GM19468 (cell line): ENCODE measurements at regions not wholly inside any gene's neighbourhood (a gene's known extent, or its start where the extent isn't known, plus 50 kb on each side); places are given as distances from the start of the nearest gene placed in this dataset.

Experiments used
- ATAC-seq: cut with Tn5 transposase; IDR thresholded peaks from one replicate; pipeline ENCODE4 v1.9.1; 2021; ENCODE audit warnings: mild to moderate bottlenecking, moderate library complexity, moderate number of reproducible peaks; ENCODE audit not compliant: unreplicated experiment; ENCODE audit errors: extremely low read depth

DNA sequence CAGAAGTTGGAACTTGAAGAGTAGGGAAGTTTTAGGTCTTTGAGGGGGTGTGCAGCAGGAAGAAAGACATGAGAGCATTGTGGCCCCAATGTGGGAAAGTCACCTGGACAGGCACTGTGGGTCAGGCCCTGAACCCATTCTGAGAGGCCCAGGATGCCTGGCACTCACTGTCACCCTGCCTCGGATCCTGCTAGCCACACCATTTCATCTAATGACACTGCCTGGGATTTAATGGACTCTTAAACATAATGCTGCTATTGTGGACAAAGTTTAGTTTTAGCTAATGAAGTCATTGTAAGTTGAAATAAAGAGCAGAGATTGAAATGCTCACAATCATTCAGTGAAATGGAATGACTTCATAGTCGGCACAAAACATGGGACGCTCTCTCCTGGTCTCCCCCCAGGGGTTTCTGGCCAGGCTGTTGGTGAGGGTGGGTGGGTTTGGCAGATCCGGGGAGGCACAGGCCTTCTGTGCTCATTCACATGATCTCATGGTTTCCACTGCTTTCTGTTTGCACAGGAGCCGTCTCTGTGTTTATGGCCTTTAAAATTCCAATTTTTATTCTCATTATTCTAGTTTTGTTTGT is 141.8 kb upstream of the KLHL29 start:
- ATAC-seq, result no peak

DNA sequence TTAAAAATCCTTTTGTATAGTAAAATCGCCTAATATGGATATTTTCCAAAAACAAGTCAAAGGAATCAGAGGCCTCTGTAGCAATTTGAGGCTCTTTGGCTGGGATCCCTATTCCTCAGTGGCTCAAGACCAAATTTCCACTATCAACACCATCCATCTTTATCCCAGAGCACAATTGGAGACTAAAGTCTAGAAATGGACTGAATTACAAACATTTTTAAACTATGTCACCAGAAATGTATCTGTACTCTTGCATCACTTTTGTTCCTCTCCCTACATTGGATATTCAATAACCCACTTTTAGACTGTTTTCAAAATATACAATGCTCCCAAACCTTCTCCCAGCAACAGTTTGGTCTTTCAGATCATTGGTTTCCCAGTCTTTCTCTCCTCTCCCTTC is 140.4 kb upstream of the KLHL29 start:
- no peak for ATAC-seq

DNA sequence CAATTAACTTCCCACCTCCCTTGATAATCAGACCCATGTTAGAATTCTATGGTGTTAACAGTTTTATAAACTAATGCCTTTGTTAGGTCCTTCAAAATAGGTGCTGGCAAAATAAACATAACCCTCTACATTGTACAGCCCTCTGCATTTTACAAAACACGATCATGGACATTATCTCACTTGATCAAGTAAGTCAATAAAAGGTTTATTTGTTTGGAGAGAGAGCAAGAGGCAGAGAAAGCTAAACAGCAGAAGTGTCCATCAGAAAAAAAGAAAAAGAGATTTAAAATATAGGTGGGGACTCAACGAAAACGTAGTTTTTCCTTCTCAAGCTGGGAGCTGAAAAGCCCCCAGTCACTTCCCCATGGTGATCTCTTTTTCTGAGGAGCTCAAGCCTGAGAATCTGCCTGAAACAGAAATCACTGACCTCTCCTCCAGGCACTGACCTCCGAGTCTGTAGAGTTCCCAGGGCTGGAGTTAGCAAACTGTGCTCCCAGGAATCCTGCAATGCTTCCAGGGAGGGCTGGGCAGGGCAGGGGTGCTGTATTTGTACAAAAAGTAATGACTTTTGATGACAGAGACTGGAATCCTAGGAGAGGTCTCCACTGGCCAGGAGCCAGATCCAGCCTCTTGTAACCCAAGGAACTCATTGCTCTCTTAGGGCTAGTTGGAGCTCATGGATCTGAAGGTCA is 137.8 kb upstream of the KLHL29 start:
- ATAC-seq, result no peak

DNA sequence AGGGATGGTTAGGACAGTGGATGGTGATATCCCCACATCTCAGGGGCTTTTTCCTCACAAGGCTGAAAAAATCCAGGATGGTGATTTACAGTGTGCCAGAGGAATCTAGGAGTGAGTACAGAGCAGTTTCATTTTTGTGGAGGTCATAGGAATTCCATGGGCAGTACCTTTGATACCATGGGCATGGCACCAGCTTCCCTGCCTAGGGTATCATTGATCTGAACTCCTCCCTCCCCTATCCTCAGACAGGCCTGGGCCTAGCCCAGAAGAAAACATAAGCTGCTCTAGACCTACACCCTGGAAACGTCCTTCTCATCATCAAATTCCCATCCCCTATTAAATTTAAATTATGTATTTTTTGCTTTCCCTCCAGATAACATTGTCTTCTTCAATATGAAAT is 136.3 kb upstream of the KLHL29 start:
- no peak for ATAC-seq

DNA sequence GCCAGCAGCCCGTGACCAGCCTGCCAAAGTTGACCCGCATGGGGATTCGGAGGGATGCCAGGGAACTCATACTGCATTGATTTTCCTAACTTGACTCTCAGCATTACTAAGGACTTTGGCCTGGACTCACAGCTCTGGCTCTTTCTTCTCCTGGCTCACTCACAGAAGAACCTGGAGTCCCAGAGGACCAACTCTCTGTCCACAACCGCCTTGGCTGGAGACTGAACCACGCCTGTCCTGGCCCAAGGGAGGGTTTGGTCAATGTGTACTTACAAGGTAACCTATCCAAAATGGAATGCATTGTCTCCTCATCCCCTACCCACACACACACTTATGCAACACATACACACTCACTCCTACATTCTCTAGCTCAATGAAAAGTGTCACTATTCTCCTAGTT is 135.6 kb upstream of the KLHL29 start:
- no peak for ATAC-seq

DNA sequence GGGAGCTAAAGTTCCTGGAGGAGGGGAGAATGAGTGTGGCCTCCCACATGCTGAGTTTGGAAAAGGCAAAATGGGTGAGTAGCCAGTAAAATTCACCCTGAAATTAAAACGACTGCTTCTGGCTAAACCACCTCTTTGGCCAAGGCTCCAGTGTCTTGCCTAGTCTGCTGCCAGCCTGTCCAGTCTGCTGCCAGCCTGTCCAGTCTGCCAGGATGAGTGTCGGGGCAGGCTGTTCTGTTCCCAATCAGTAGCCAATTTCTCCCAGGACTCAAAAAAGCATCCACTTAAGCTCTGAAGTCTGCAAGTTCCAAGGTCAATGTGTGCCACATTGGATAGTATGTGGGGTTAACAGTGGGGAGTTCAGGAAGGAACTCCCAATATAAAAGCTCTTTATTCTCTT is 134.6 kb upstream of the KLHL29 start:
- ATAC-seq, result no peak

DNA sequence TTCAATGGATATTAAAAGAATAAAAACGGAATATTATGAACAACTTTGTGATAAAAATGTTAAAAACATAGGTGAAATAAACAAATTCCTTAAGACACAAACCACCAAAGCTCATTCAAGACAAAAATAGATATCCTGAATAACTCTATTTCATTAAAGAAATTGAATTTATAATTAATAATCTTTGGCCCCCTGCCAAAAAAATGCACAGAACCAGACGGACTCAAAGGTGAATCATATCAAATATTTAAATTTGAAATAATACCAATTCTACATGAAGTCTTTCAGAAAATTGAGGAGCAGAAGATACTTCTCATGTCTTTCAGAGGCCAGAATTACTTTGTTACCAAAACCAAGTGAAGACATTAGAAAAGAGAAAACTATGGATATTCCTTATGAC is 128.3 kb upstream of the KLHL29 start:
- no peak for ATAC-seq

DNA sequence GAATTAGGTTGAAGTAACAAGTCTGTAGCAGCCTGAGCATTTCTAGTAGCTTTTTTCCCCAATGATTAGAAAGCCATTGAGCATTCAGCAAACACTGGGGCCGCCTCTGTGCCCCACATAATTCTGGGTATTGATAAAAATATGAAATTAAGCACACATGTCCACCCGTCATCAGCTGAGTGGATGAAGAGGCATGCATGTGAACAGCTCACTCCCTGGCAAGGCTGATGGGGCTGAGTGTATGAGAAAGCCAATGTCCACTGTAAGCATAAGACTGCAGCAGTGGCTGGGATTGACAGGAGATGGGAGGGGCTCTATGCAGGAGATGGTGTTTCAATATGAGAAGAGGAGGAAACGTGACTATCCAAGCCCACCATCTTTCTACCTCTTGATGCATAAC is 124.4 kb upstream of the KLHL29 start:
- ATAC-seq, result no peak

DNA sequence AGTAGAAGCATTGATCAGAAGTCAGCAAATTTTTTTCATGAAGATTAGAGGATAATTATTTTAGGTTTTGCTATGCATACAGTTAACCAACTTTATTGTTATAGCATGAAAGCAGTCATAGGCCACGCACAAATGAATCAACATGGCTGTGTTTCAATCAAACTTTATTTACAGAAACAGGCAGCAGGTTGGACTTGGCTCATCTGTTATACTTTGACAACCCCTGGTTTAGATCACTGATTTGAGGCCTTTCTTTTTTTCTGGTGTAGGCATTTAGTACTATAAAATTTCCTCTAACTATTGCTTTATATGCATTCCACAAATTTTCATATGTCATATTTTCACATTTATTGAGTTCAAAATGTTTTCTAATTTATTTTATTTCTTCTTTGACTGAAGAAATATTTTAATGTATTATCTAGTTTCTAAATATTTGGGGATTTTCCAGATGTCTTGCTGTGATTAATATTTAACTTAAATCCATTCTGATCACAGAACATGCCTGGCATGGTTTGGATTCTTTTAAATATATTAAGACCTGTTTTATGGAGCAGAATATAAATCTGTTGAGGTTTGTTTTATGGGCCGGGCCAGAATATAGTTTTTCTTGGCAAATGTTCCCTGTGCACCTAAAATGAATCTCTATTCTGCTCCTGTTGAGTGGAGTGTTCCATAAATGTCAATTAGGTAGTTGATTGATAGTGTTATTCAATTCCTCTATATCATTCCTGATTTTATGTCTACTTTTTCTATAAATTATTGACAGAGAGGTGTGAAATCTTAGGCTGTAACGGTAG is 116.3 kb upstream of the KLHL29 start:
- ATAC-seq, result no peak

DNA sequence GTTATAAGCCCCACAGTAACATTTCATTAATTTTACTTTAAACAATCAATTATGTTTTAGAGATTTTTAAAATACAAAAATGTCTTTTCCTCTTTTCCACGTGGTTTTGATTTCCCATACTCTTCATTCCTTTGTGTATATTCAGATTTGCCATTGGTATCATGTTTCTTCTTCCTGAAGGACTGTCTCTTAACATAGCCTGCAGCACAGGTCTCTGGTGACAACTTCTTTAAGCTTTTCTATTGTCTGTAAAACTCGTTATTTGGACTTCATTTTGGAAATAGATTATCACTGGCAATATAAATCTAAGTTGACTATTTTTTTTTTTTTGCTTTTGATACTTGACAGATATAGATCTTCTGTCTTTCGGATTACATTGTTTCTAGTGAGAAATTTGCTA is 115.2 kb upstream of the KLHL29 start:
- ATAC-seq, result no peak

DNA sequence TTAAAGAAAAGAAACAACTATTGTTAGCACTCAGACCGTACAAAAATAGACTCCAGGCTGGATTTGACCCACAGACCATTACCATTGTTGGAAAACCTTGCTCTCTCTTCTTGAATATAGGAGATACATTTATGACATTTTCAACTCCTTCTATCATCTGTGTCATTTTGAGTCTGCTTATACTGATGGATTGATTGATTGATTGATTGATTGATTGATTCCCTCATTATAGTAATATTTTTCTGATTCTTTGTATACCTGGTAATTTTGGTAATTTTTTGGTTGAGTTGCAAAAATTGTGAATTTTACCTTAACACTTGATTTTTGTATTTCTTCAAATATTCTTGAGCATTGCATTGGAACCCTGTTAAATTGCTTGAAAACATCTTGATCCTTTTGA is 114.2 kb upstream of the KLHL29 start:
- ATAC-seq, result no peak

DNA sequence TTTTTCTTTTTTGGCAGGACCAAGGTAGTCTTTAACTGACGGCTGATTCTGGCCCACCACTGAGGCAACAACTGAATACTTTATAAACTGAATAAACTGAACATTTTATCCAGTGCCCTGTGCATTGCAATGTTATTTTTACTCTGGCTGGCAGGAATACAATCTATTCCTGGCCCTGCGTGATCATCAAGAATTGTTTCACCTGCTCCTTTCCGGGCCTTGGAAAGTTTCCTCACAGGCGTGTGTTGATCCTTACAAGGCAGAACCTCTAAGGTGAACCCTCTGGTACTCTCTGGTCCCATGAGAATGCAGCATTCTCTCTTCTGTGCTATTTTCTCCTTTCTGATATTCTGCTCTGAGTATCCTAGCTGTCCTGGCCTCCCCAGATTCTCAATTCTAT is 113.7 kb upstream of the KLHL29 start:
- ATAC-seq, result no peak

DNA sequence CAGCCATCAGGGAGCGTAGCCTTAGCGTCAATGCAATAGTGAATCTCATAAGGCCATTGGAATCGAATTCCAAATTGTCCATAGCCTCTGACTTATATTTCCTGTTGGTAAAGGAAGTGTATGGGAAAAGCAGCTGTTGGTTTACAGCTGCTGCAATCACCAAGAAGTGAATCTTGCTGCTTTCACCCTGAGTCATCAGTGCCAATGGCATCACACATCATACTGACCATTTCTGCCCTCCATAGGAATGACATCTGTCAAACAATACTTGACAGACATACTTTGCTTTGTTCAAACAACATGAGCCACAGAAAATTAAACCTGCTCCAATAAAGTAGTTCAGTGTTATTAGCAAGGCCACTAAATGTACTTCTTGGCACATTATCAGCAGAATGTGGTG is 111.2 kb upstream of the KLHL29 start:
- ATAC-seq, result no peak

DNA sequence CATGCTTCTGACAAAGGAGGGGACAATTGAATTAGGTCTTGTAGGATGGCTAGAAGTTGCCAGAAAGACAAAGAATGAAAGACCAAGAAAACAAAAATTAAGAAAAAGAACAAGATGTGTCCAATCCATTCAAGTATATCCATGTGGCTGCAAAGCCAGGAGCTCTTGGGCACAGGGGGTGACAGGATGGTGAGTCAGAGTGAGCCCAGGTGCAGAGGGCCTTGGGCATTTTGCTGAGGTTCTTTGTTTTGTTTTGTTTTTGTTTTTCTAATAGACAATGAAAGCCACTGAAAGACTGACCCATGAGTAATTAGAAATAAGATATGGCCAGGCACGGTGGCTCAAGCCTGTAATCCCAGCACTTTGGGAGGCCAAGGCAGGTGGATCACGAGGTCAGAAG is 104.6 kb upstream of the KLHL29 start:
- no peak for ATAC-seq

DNA sequence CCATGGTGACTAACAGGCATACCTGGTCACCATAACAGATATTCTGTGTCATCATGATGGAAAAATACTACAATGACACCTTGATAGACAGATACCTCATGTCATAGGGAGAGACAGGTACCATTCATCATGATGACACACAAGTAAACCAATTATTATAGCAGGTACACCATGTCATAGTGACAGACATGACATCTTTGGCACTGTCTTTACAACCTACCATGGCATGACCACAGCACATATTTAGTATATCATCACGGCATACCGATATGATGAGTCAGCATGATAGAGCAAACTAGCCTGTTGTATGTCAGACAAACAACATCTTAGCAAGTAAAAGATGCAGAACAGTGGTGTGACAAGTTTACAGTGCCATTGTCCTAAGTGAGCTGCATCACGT is 101.3 kb upstream of the KLHL29 start:
- no peak for ATAC-seq

DNA sequence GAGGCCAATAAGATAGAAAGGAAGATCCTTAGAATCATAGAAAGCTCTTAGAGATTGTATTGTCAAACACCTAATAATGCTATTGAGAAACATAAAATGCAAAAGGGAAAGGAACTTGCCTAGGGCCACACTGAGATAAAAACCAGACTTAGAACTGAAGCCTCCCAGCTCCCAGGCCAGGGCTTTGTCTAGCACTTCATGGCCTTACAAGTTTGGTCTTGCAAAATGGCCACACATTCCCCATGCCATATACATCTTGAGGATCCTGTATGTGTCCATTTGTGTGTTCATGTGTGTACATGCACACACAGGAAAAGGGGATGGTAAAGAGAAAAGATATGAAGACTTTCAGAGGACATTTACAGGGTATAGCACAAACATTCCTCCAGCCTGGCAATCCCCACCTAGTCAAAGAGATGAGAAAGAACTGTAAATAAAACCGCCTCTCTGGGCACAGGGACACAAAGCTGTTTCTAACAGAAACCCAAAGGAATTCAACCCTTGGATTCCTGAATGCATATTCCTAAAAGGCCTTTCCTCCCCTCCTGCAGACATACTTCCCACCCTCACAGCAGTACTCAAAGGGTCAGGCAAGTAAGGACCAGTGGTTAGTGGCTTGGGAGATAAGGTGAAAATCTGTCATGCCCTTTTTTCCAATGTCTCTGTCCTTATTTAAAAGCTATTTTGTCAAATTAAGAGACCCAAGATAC is 99.7 kb upstream of the KLHL29 start:
- no peak for ATAC-seq

DNA sequence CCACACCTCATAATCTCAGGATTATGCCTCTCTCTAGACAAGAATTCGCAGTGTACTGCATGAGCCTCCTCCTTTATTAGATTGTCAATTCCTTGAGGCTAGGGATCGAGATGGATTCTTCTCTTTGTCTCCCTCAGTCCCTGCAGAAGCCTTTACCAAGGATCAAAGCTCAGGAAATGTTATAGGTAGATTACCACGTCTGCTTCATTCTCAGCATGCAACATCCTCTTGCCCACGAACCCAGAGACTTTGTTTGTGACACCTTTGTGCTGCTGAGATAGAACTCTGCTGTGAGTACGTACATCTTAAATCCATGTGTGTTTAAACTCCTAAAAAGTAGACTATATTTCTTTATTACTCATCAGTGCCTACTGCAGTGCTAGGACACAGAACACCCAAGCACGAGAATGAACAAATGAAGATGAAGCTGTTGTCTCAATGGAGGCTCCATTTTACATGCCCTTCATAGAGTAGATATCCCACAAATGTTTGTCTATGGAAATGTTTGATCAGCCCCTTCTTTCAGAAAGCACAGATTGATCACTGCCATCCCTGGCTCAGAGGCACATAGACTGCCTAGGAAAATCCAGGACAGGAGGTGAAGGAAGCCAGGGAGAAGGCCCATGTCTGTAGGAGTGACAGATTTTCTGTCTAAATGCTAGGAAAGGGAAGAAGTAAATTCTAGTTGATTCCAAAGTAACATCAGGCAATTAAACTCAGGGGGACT is 98.8 kb upstream of the KLHL29 start:
- ATAC-seq, result no peak

DNA sequence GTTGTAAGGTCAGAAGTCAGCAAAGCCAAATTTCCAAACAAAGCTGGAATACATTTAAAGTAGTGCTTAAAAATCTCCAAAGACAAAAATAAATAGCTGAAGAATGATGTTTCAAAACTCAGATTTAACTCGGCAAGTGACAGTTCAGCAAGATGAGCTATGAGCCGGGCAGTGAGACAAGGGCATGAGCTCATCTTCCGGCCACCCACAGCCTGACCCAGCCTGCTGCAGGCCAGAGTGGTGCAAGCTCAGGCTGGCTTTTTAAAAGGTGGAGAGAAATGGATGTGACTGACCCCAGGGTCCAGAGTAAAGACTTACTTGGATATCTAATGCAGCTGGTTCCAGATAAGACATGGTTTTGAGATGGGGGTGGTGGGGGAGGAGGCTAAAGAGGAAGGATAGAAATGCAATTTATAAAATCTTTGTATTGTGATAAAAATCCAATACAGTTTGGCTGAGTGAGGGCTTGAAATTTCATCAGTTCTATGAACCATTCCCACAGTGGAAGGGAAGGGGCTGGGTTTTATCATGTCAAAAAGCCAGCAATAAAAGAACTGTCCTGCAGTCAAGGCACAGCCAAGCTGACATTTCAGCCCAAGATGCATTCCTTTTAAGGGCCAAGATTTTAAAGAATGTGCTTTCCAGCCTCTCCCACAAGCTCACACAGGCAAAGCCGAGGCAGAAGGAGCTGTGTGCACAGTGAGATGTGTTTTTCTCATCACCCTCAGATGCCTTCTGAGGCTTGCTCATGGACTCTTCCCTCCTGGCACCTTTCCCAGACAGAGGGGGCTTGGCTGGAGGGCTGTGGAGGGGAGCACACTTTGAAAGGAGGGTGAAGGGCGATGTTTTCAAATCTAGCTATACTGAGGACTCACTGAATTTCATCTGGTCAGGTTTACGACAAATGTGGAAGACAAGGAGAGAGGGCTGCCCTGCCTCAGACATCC is 97.9 kb upstream of the KLHL29 start:
- no peak for ATAC-seq

DNA sequence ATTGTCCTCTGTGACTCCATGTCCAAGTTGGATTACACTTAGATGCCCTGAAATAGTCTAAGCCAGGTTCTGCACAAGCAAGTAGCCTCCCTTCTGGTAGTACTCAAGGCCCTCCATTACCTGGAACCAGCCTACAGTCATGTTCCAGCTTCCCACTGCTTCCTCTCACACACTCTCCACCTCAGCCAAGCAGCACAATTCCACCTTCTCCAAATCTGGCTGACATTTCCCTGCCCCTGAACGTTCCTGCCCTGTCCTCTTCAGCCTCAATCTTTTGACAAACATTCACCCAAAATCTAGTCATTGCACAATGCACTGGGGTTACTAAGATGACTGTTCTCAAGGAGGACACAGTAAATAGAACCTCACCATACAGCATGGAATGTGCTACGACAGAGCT is 95.3 kb upstream of the KLHL29 start:
- no peak for ATAC-seq
